Rectal smooth muscle tissue (tissue), 1 donor: ENCODE measurements at regions not wholly inside any gene's neighbourhood (a gene's known extent, or its start where the extent isn't known, plus 50 kb on each side); places are given as distances from the start of the nearest gene placed in this dataset.

ENCODE experiments used
- H3K27ac ChIP-seq: one replicate; pipeline ENCODE4 v1.7.0; 2013; ENCODE audit warnings: low read depth, low read length, inconsistent platforms
- H3K27me3 ChIP-seq: one replicate; pipeline ENCODE4 v1.7.0; 2013; ENCODE audit warnings: low read length; ENCODE audit not compliant: control insufficient read depth, insufficient read depth
- H3K36me3 ChIP-seq: one replicate; pipeline ENCODE4 v1.7.0; 2013; ENCODE audit warnings: low read length; ENCODE audit not compliant: control insufficient read depth, insufficient read depth
- H3K4me1 ChIP-seq: one replicate; pipeline ENCODE4 v1.7.0; 2013; ENCODE audit warnings: low read length; ENCODE audit not compliant: control insufficient read depth, insufficient read depth
- H3K4me3 ChIP-seq: one replicate; pipeline ENCODE4 v1.7.0; 2013; ENCODE audit warnings: low read length
- H3K9ac ChIP-seq: one replicate; pipeline ENCODE4 v1.7.0; 2013; ENCODE audit warnings: low read length

DNA sequence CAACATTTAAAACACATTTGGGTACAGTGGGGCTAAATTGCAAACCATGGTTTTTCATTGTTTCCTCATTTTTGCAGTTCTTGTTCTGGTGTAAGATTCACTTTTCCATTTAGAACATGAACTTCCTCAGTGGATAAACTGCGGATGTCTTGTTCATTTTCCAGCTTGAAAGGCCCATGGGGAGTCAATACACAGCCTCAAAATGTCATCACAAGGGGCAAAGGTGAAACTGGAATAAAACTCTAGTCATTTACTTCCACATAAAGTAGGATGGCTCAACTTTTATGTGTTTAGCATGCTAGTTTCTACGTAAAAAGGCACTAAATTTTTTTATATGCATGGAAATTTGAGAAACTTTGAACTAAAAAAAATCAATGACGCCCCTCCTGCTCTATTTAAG is 718.8 kb downstream of the TLR4 start:
- Histone ChIP-seq H3K27me3 (no peaks in the 10 kb centered on the region), H3K4me1 (no peaks in the 10 kb centered on the region), H3K9ac (no peak overlapping the region), H3K4me3 (no peak overlapping the region), H3K36me3 (no peaks in the 10 kb centered on the region), H3K27ac (no peak overlapping the region)

DNA sequence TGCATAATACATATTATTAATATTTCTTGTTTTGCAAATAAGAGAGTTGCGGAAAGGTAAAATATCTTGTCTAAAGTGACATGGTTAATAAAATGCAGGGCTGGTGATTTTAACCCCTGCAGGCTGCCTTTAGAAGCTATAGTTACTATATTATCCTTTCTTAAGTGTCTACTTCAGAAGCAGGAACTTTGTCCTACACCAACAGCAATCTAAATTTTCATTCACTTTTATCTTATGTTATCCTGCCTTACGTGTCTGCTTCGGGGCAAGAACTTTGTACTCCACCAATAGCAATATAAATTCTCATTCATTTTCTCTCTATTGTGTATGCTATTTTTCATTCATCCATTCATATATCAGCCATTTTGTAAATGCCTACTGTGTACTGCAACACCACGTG is 719.5 kb downstream of the TLR4 start:
- no peaks in the 10 kb centered on the region for H3K4me1 ChIP-seq

DNA sequence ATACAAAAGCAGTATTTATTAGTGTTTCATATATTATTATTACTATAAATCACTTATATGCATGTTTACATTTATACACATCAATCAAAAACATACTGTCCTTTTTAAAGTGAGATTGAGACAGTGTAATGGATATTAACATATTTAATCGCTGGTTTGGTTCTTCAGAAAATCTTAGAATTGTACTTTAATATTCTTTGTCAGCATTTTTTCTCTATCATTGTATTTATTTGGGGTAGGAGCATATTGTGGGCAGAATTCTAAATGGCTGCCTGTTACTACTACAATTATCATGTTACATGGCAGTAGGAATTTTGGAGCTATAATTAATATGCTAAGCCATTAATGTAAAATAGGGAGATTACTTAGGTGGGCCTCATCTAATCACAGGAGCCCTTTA is 722.6 kb downstream of the TLR4 start:
- H3K9ac ChIP-seq, result no peak overlapping the region
- no peaks in the 10 kb centered on the region for H3K36me3 ChIP-seq
- no peaks in the 10 kb centered on the region for H3K27me3 ChIP-seq
- H3K4me3 ChIP-seq, result no peak overlapping the region
- H3K4me1 ChIP-seq, result no peaks in the 10 kb centered on the region
- no peak overlapping the region for H3K27ac ChIP-seq

More for the DNA sequence above, 719.5 kb downstream of the TLR4 start:
- Histone ChIP-seq H3K4me3 (no peak overlapping the region), H3K27me3 (no peaks in the 10 kb centered on the region), H3K36me3 (no peaks in the 10 kb centered on the region), H3K27ac (no peak overlapping the region), H3K9ac (no peak overlapping the region)

DNA sequence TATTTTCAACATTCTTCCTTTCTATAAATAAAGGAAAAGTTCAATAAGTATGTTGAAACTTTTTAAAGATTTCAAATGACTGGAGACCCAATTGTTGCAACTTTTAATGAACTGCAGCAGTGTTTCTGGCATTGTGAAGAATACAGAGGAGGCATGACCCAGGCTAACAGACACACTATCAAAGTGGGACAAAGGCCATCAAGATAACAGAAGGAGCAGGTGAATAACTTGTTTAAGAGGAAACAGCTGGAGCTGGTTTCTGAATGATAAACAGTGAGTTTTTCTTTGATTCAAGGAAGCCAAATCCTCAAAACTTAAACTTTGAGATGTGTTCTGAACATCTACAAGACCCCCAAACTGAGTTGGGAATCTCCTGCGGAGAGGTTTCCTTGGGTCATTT is 734.6 kb downstream of the TLR4 start:
- no peak overlapping the region for H3K27ac ChIP-seq
- no peaks in the 10 kb centered on the region for H3K4me1 ChIP-seq
- H3K4me3 ChIP-seq, result no peak overlapping the region
- H3K27me3 ChIP-seq, result no peaks in the 10 kb centered on the region
- no peak overlapping the region for H3K9ac ChIP-seq
- H3K36me3 ChIP-seq, result no peaks in the 10 kb centered on the region

DNA sequence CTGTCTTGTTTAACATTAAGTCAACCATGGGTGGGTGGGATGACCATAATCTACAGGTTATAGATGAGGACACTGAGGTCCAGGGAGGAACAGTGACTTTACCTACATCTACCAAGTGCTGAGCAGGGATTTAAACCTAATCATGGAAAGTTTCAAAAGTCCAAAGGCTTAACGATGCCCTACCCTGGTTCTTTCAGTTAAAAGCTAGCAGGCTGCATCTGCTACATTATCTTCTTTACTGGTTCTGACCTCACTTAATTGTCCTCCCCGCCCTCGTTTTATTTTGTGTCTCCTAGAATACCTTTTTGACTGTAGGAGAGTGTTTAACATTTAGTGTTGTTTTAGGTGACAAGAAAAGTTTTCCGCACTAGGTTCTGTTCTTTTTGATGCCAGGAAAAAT is 735.2 kb downstream of the TLR4 start:
- no peaks in the 10 kb centered on the region for H3K27me3 ChIP-seq
- H3K9ac ChIP-seq, result no peak overlapping the region
- H3K36me3 ChIP-seq, result no peaks in the 10 kb centered on the region
- H3K4me3 ChIP-seq, result no peak overlapping the region
- no peak overlapping the region for H3K27ac ChIP-seq
- H3K4me1 ChIP-seq, result no peaks in the 10 kb centered on the region

DNA sequence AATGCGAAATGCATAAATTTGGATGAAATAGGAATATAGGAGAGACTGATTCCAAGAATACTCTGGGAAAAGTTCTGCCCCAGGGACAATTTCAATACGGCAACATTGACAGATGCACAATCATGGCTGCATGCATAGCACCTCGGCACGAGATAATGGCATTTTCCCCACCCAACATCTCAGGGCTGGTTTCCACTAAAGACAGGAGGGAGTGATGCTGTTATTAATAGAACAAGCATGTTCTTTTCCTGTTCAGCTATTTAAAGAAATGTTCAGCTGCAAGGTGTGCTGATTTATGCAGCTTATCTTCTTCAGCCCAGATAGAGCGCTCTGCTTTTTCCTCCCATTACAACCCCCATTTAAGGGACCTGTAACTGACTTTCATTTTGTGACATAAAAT is 740.2 kb downstream of the TLR4 start:
- Histone ChIP-seq H3K9ac (no peak overlapping the region), H3K36me3 (no peaks in the 10 kb centered on the region), H3K27ac (no peak overlapping the region)

DNA sequence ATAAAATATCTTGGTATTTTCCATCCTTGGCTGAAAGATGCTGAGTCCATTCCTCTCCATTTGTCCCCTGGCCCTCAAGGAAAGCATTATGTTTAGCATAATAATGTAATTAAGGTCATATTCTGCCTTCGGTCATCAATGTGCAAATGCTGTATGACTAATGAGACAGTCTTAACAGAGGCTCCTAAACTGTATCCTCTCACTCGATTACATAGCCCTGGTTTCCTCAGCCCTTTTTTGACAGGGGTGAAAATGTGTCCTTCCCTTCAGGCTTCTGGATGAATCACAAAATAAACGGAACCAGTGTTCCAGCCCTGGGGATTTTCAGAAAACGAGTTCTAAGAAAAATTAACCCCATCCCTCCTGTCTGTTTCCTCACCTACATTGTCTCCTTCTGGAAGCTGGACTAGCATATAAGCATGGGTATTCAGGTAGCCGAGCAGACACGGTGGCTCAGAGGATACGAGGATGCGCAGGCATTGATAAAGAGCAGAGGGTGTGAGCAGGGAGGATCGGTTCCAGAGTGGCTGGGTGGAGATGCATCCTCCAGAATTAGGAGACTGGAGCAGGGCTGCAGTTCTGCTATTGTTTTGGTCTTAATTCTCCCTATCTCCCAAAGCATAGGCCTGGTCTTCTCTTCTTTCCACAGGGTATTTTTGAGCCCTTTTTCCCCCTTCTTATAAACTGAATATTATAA is 742.9 kb downstream of the TLR4 start:
- H3K4me3 ChIP-seq, result no peak overlapping the region
- H3K27ac ChIP-seq, result no peak overlapping the region
- H3K4me1 ChIP-seq, result no peaks in the 10 kb centered on the region
- no peaks in the 10 kb centered on the region for H3K27me3 ChIP-seq
- H3K36me3 ChIP-seq, result no peaks in the 10 kb centered on the region
- no peak overlapping the region for H3K9ac ChIP-seq

More for the DNA sequence above, 740.2 kb downstream of the TLR4 start:
- Histone ChIP-seq H3K4me1 (no peaks in the 10 kb centered on the region), H3K4me3 (no peak overlapping the region), H3K27me3 (no peaks in the 10 kb centered on the region)

DNA sequence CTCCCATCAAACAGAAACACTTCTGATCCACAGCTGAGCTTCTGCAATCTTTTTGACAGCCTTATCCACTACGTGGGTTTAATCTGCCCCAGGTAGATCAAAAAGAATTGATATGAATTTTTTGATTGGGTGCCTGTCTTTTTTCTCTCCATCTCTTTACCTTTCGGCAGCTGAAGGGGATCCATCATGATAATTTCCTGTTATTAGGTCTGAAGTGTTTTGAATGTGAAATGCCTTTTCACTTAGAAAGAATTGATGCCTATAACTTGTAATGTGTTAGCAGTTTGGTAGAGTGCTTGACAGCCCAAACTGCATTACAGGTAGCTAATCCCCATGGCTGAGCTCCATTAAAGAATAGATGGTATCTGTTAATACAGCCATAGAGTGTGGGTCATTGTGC is 745.4 kb downstream of the TLR4 start:
- no peak overlapping the region for H3K4me3 ChIP-seq
- no peak overlapping the region for H3K9ac ChIP-seq
- no peaks in the 10 kb centered on the region for H3K4me1 ChIP-seq
- H3K27me3 ChIP-seq, result no peaks in the 10 kb centered on the region
- no peak overlapping the region for H3K27ac ChIP-seq
- no peaks in the 10 kb centered on the region for H3K36me3 ChIP-seq

DNA sequence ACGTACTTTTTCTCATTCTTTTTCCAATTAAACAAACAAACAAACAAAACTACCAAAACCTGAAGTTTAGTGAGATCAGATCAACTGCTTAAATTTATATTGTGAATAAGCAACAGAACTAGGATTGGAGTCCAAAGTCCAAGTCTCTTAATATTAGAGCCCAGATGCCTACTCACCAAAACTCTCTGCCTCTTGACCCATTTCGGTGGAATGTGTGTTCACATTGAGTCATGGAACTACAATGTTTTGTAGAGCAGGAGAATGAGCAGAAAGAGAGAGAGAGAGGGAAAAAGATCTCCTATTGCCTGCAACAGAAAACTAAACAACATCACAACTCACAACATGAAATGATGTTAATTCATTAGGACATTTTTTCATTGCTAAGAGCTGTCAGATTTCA is 751.1 kb downstream of the TLR4 start:
- H3K4me1 ChIP-seq, result no peaks in the 10 kb centered on the region
- no peak overlapping the region for H3K4me3 ChIP-seq
- no peaks in the 10 kb centered on the region for H3K27me3 ChIP-seq
- H3K36me3 ChIP-seq, result no peaks in the 10 kb centered on the region
- no peak overlapping the region for H3K9ac ChIP-seq
- H3K27ac ChIP-seq, result no peak overlapping the region

DNA sequence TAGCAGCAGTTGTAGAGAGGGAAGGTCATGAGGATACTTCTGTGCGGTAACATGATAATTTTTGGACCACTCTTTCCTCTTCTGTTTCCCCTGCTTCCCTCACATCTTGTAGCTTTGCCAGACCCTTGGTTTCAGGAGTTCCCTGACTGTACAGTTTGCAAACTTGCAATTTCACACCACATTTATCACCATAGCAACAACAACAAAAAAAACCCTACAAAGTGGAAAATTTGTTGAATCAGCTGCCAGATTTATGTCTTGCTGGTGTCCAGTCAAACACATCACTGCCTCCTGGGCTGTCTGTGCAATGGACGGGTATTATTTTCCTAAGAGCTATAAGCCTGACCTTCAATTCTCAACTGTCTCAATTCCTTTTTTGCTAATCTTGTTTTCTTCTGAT is 751.6 kb downstream of the TLR4 start:
- Histone ChIP-seq H3K4me3 (no peak overlapping the region), H3K27me3 (no peaks in the 10 kb centered on the region), H3K36me3 (no peaks in the 10 kb centered on the region), H3K9ac (no peak overlapping the region), H3K27ac (no peak overlapping the region), H3K4me1 (no peaks in the 10 kb centered on the region)

DNA sequence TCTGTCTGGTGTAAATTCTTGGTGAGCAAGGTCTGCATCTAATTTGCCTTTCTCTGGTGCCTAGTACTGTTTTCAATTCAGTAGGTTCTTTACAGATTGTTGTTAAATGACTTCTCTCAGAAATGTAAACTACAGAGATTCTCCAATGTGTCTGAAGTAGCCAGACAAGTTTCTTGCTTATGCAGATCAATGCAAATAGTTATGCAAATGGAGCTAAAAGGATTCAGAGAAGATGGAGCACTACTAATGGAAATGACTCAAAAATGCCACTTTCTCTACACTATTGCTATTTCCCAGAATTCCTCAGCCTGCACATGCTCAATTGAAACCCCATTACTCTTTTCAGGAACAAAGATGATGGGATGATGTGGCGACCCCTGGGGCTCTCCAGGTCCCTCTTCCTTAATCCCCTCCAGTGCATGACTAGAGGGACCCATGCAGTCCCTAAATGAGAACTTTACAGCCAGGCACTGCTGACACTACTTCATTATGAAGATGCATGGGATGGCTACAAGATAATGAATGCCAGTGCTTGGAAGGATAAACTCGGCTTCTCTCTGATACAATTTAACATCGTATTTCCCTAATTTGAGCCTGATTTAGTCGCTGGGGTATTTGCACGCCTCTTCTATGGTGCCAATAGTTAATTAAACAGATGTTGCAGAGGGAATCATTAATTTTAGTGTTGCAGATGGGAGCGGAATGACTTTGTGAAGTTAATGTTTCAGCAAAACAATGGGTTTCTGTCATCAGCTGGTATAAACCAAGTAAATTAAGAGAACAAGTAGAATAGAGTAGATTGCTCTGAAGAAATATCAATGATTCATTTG is 753.2 kb downstream of the TLR4 start:
- no peak overlapping the region for H3K27ac ChIP-seq
- no peaks in the 10 kb centered on the region for H3K4me1 ChIP-seq
- H3K4me3 ChIP-seq, result no peak overlapping the region
- H3K9ac ChIP-seq, result no peak overlapping the region
- H3K36me3 ChIP-seq, result no peaks in the 10 kb centered on the region
- no peaks in the 10 kb centered on the region for H3K27me3 ChIP-seq

DNA sequence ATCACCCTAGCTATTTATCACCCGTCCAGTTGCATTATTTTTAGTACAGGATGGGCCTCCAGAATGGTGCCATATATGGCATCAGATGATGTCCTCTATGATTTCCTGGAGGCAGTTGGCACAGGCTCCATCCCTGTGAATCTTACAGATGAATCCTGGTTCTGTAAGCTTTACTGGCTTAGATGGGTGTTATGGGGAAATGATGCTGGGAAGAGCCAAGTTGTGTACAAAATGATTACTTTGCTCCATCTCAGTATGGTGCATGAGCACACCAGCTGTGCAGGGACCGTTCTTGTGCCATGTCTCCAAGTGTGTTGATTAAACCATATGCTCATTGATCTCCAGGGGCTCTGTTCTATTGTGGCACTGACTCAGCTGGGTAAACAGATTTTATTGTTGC is 755.7 kb downstream of the TLR4 start:
- Histone ChIP-seq H3K4me1 (no peaks in the 10 kb centered on the region), H3K4me3 (no peak overlapping the region), H3K9ac (no peak overlapping the region), H3K36me3 (no peaks in the 10 kb centered on the region), H3K27me3 (no peaks in the 10 kb centered on the region), H3K27ac (peak overlapping the region; percentile 38)

DNA sequence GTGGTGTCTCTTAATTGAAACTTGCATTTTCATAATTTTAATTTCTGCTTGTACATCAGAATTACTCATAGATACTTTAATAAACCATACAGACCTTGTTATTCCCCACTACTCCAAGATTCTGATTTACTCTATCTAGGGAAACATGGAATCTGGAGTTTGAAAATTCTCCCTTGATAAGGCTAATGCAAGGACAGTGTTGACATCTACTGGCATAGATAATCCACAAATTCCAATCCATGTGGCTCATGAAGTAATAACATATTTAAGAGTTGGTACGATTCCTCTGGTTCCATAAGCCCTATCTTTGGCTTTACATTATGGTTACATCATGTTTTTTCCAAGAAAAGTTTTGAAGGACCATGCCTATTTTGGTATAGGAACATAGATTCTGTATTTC is 759.2 kb downstream of the TLR4 start:
- no peak overlapping the region for H3K9ac ChIP-seq
- H3K27ac ChIP-seq, result no peak overlapping the region
- H3K27me3 ChIP-seq, result no peaks in the 10 kb centered on the region
- H3K36me3 ChIP-seq, result no peaks in the 10 kb centered on the region
- no peak overlapping the region for H3K4me3 ChIP-seq
- no peaks in the 10 kb centered on the region for H3K4me1 ChIP-seq
